Cardiac muscle cell (in vitro differentiated cells and primary cell): ENCODE measurements at regions not wholly inside any gene's neighbourhood (a gene's known extent, or its start where the extent isn't known, plus 50 kb on each side); places are given as distances from the start of the nearest gene placed in this dataset.

Experiments used
- DNase-seq, 2 donors: peaks; one replicate each; pipeline versions ENCODE4 v3.0.0 to v3.0.0-alpha.2; 2010 to 2017; ENCODE audit warnings: low read depth in 1 of 2, low spot score in 1 of 2
- H3K27ac ChIP-seq: fragments of 200-600 bp; sonication (generic); 2 replicates; pipeline ENCODE4 v1.5.1; 2016
- H3K27me3 ChIP-seq: fragments of 200-600 bp; sonication (generic); 2 replicates; pipeline ENCODE4 v1.6.0; 2016; ENCODE audit warnings: control low read depth
- H3K36me3 ChIP-seq: fragments of 200-600 bp; sonication (generic); 2 replicates; pipeline ENCODE4 v1.5.1; 2016; ENCODE audit warnings: control low read depth
- H3K4me1 ChIP-seq: fragments of 200-600 bp; sonication (generic); 2 replicates; pipeline ENCODE4 v1.8.1; 2017; ENCODE audit warnings: low read depth, mild to moderate bottlenecking, mixed run types
- H3K4me3 ChIP-seq: fragments of 200-600 bp; sonication (generic); 2 replicates; pipeline ENCODE4 v1.5.1; 2016; ENCODE audit warnings: mild to moderate bottlenecking
- H3K9me3 ChIP-seq: fragments of 200-600 bp; sonication (generic); 2 replicates; pipeline ENCODE4 v1.5.1; 2017; ENCODE audit warnings: low read depth, mild to moderate bottlenecking, control low read depth
- CTCF ChIP-seq: IDR thresholded peaks from 2 replicates; pipeline ENCODE4 v1.5.1; 2012; ENCODE audit warnings: low read depth, mild to moderate bottlenecking, low read length

GRCh38 chr17:77521076-77521475 is 380.3 kb downstream of the SEC14L1 start:
- Histone ChIP-seq H3K27ac (no peak overlapping the region), H3K36me3 (no peaks in the 10 kb centered on the region), H3K4me1 (no peaks in the 10 kb centered on the region), H3K4me3 (no peak overlapping the region), H3K27me3 (no peaks in the 10 kb centered on the region), H3K9me3 (no peaks in the 10 kb centered on the region)
- TF ChIP-seq CTCF = no peak
- DNase-seq = no peak

- TF ChIP-seq CTCF = no peak
- Histone ChIP-seq H3K36me3 (no peaks in the 10 kb centered on the region), H3K9me3 (no peaks in the 10 kb centered on the region), H3K4me1 (no peaks in the 10 kb centered on the region), H3K4me3 (no peak overlapping the region), H3K27me3 (no peaks in the 10 kb centered on the region), H3K27ac (no peak overlapping the region)
- DNase-seq = no peak
These were observed 382.8 kb downstream of the SEC14L1 start for GRCh38 chr17:77523540-77523939.

- Histone ChIP-seq H3K4me3 (no peak overlapping the region), H3K4me1 (no peaks in the 10 kb centered on the region), H3K36me3 (no peaks in the 10 kb centered on the region), H3K9me3 (no peaks in the 10 kb centered on the region), H3K27me3 (no peaks in the 10 kb centered on the region), H3K27ac (no peak overlapping the region)
- no peak for DNase-seq
- no peak for TF ChIP-seq CTCF
These were observed 385.5 kb downstream of the SEC14L1 start for GRCh38 chr17:77526259-77526711.

- Histone ChIP-seq H3K4me1 (no peaks in the 10 kb centered on the region), H3K27me3 (no peaks in the 10 kb centered on the region), H3K36me3 (no peaks in the 10 kb centered on the region), H3K27ac (no peak overlapping the region), H3K4me3 (no peak overlapping the region), H3K9me3 (no peaks in the 10 kb centered on the region)
- TF ChIP-seq CTCF = no peak
- no peak for DNase-seq
These were observed 386.1 kb downstream of the SEC14L1 start for GRCh38 chr17:77526728-77527350.

- Histone ChIP-seq H3K27ac (no peak overlapping the region), H3K9me3 (no peaks in the 10 kb centered on the region)
These were observed 386.6 kb downstream of the SEC14L1 start for GRCh38 chr17:77527409-77527808.

More at GRCh38 chr17:77527409-77527808, 386.6 kb downstream of the SEC14L1 start:
- Histone ChIP-seq H3K4me1 (no peaks in the 10 kb centered on the region), H3K36me3 (no peaks in the 10 kb centered on the region), H3K27me3 (no peaks in the 10 kb centered on the region), H3K4me3 (no peak overlapping the region)
- no peak for DNase-seq
- TF ChIP-seq CTCF = no peak
